ENCODE measurements at regions not wholly inside any gene's neighbourhood (a gene's known extent, or its start where the extent isn't known, plus 50 kb on each side); places are given as distances from the start of the nearest gene placed in this dataset.
"Not testable (repeated sequence)": the region's sequence is repeated elsewhere in the genome, so short reads cannot be mapped to it uniquely, and the experiment has no call there.

- no peak overlapping the region for H3K27ac Mint-ChIP-seq
Observed at GRCh38 chr2:8441986-8442385, 239.9 kb upstream of the ID2 start.

DNA sequence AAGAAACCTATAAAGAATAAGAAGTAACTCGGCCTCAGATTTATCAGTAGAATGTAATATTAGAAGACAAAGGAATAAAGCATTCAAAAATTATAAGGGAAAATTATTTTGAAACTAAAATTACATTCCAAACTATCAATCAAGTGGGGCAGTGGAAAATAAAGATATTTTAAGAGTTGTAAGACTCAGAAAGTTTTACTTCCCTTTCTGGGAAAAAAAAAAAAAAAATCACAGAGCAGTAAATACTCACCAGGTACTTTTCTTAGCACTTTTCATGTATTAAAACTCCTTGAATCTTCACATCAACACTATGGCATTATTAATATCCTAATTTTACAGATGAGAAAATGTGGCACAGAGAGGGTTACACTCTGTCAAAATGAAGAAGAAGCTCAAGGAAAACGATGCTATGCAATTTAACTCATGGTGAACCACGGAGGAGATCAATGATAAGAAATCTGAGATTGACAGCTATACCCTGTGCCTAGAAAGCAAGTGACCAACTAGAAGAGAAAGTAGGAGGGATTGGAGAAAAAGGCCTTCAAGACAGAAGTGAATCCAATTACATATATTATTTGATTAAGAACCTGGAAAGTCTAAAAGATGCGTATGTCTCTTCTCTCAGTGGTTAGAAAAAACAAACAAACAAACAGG lies 238.9 kb upstream of the ID2 start:
- TF ChIP-seq CTCF (conservative IDR thresholded peaks at IDR 0.05) = no peak
- H3K9me3 ChIP-seq (ENCODE audit: control insufficient read depth, low read length) = no peaks in the 10 kb centered on the region
- Mint-ChIP-seq H3K27me3 (ENCODE audit: insufficient read depth) (no peaks in the 10 kb centered on the region), H3K9me3 (peaks cover 1% of the 10 kb centered on the region), H3K27ac (no peak overlapping the region), H3K4me3 (no peak overlapping the region), H3K4me1 (peaks cover 34% of the 10 kb centered on the region), H3K36me3 (ENCODE audit: low read depth) (no peaks in the 10 kb centered on the region)
- no peaks in the 10 kb centered on the region for H3K36me3 ChIP-seq (ENCODE audit: control insufficient read depth, insufficient read depth, low read length)
- WGBS, 2 experiments (ENCODE audit: insufficient coverage in 1 of 2, insufficient read length in 1 of 2) = 75 to 92% methylated on average over 2 to 3 of the region's 4 CpGs
- H3K4me1 ChIP-seq (ENCODE audit: control insufficient read depth, insufficient read depth, low read length) = peaks cover 3% of the 10 kb centered on the region
- H3K27ac ChIP-seq (ENCODE audit: low read depth, low read length) = no peak overlapping the region
- DNase-seq = no peak
- no peak overlapping the region for H3K4me3 ChIP-seq (ENCODE audit: low read length)
- H3K9ac ChIP-seq (ENCODE audit: extremely low read depth, low read length, poor library complexity, severe bottlenecking) = no peak overlapping the region
- no peaks in the 10 kb centered on the region for H3K27me3 ChIP-seq (ENCODE audit: control insufficient read depth, insufficient read depth, low read length, poor library complexity, severe bottlenecking)

More at GRCh38 chr2:8441986-8442385, 239.9 kb upstream of the ID2 start:
- DNase-seq = no peak
- Histone ChIP-seq H3K4me1 (ENCODE audit: control insufficient read depth, insufficient read depth, low read length) (peaks cover 2% of the 10 kb centered on the region), H3K9me3 (ENCODE audit: control insufficient read depth, low read length) (no peaks in the 10 kb centered on the region), H3K27ac (ENCODE audit: low read depth, low read length) (no peak overlapping the region), H3K36me3 (ENCODE audit: control insufficient read depth, insufficient read depth, low read length) (no peaks in the 10 kb centered on the region), H3K4me3 (ENCODE audit: low read length) (no peak overlapping the region), H3K27me3 (ENCODE audit: control insufficient read depth, insufficient read depth, low read length, poor library complexity, severe bottlenecking) (no peaks in the 10 kb centered on the region), H3K9ac (ENCODE audit: extremely low read depth, low read length, poor library complexity, severe bottlenecking) (no peak overlapping the region)
- no peak for TF ChIP-seq CTCF (conservative IDR thresholded peaks at IDR 0.05)
- peaks cover 10% of the 10 kb centered on the region for H3K9me3 Mint-ChIP-seq
- peaks cover 2% of the 10 kb centered on the region for H3K27me3 Mint-ChIP-seq (ENCODE audit: insufficient read depth)
- H3K36me3 Mint-ChIP-seq (ENCODE audit: low read depth) = no peaks in the 10 kb centered on the region
- no peak overlapping the region for H3K4me3 Mint-ChIP-seq
- WGBS, 2 experiments (ENCODE audit: insufficient coverage in 1 of 2, insufficient read length in 1 of 2) = 87% methylated on average over 2 of the region's 2 CpGs; no CpG with 5 or more reads in 1 of the 2 experiments
- H3K4me1 Mint-ChIP-seq = peaks cover 30% of the 10 kb centered on the region

- Mint-ChIP-seq H3K9me3 (peaks cover 3% of the 10 kb centered on the region), H3K4me3 (no peak overlapping the region), H3K27ac (no peak overlapping the region), H3K4me1 (peaks cover 42% of the 10 kb centered on the region), H3K36me3 (ENCODE audit: low read depth) (no peaks in the 10 kb centered on the region), H3K27me3 (ENCODE audit: insufficient read depth) (no peaks in the 10 kb centered on the region)
- WGBS, 2 experiments (ENCODE audit: insufficient coverage in 1 of 2, insufficient read length in 1 of 2) = 39 to 43% methylated on average over 2 to 4 of the region's 4 CpGs
- H3K27me3 ChIP-seq (ENCODE audit: control insufficient read depth, insufficient read depth, low read length, poor library complexity, severe bottlenecking) = no peaks in the 10 kb centered on the region
- H3K27ac ChIP-seq (ENCODE audit: low read depth, low read length) = no peak overlapping the region
- no peak overlapping the region for H3K9ac ChIP-seq (ENCODE audit: extremely low read depth, low read length, poor library complexity, severe bottlenecking)
- no peak overlapping the region for H3K4me3 ChIP-seq (ENCODE audit: low read length)
- H3K9me3 ChIP-seq (ENCODE audit: control insufficient read depth, low read length) = no peaks in the 10 kb centered on the region
- H3K4me1 ChIP-seq (ENCODE audit: control insufficient read depth, insufficient read depth, low read length) = peaks cover 3% of the 10 kb centered on the region
- DNase-seq = peak; percentile 66
- TF ChIP-seq CTCF (conservative IDR thresholded peaks at IDR 0.05) = peak; percentile 45
- H3K36me3 ChIP-seq (ENCODE audit: control insufficient read depth, insufficient read depth, low read length) = no peaks in the 10 kb centered on the region
Observed at GRCh38 chr2:8445580-8445979, 236.3 kb upstream of the ID2 start.

GRCh38 chr2:8446751-8447150 lies 235.1 kb upstream of the ID2 start:
- H3K4me1 ChIP-seq (ENCODE audit: control insufficient read depth, insufficient read depth, low read length); H3K4me3 Mint-ChIP-seq; H3K27me3 ChIP-seq (ENCODE audit: control insufficient read depth, insufficient read depth, low read length, poor library complexity, severe bottlenecking); H3K36me3 Mint-ChIP-seq (ENCODE audit: low read depth); H3K36me3 ChIP-seq (ENCODE audit: control insufficient read depth, insufficient read depth, low read length); H3K27ac ChIP-seq (ENCODE audit: low read depth, low read length); H3K9ac ChIP-seq (ENCODE audit: extremely low read depth, low read length, poor library complexity, severe bottlenecking); H3K9me3 ChIP-seq (ENCODE audit: control insufficient read depth, low read length); H3K27me3 Mint-ChIP-seq (ENCODE audit: insufficient read depth); H3K27ac Mint-ChIP-seq; DNase-seq; H3K4me3 ChIP-seq (ENCODE audit: low read length): not testable (repeated sequence)
- peaks cover 10% of the 10 kb centered on the region for H3K9me3 Mint-ChIP-seq
- peaks cover 42% of the 10 kb centered on the region for H3K4me1 Mint-ChIP-seq
- WGBS, 2 experiments (ENCODE audit: insufficient coverage in 1 of 2, insufficient read length in 1 of 2) = 89 to 100% methylated on average over 3 of the region's 3 CpGs

All from endodermal cell (in vitro differentiated cells).